HCT116 (cell line): ENCODE measurements at regions not wholly inside any gene's neighbourhood (a gene's known extent, or its start where the extent isn't known, plus 50 kb on each side); places are given as distances from the start of the nearest gene placed in this dataset.

Experiments
- ATAC-seq: fragments of 200-7000 bp; cut with Tn5 transposase; 2 replicates; pipeline ENCODE4 v1.9.1; 2020; ENCODE audit warnings: mild to moderate bottlenecking, moderate library complexity
- BruUV-seq: library from RNA; stranded (reverse); fragments of 400-500 nt; replicated peaks from 2 replicates; lab custom pipeline; 2021; lab: Mats Ljungman, UMichigan
- CTCF ChIA-PET: fragments of 300-600 bp; sonication (Branson Sonifier 250); formaldehyde crosslinking; loops from one replicate; lab custom pipeline; 2021; ENCODE audit warnings: antibody characterized with exemption; lab: Charles Lee
- POLR2A ChIA-PET: fragments of 300-600, 350-600 bp; sonication (Branson Sonifier 250); formaldehyde crosslinking; loops from one replicate; lab custom pipeline; 2021; ENCODE audit warnings: antibody characterized with exemption; lab: Charles Lee
- RAD21 ChIA-PET, 2 experiments: fragments of 300-600 bp; sonication (Branson Sonifier 250); formaldehyde crosslinking; loops; one replicate each; lab custom pipeline; 2023; ENCODE audit warnings: low total read pairs in 2 of 2; ENCODE audit not compliant: uncharacterized antibody in 2 of 2, unreplicated experiment in 2 of 2, low non-redundant PET in 1 of 2; lab: Charles Lee
- DNase-seq: peaks from one replicate; pipeline ENCODE4 v3.0.0-alpha.2; 2010; ENCODE audit warnings: low read depth, low spot score
- H2AFZ ChIP-seq: fragments of 200-600 bp; shearing (Covaris generic), sonication (generic); 2 replicates; pipeline ENCODE4 v1.6.1; 2017; ENCODE audit warnings: low read depth, mixed run types, mixed read lengths, antibody characterized with exemption, low read length; ENCODE audit not compliant: poor library complexity, severe bottlenecking
- H3K27ac ChIP-seq: 2 replicates; pipeline ENCODE4 v1.5.1; 2012; ENCODE audit warnings: low read depth, low read length
- H3K27me3 ChIP-seq: fragments of 200-600 bp; sonication (generic); 2 replicates; pipeline ENCODE4 v1.6.1; 2016; ENCODE audit warnings: mixed run types, low read length, mixed read lengths; ENCODE audit not compliant: insufficient read depth
- H3K36me3 ChIP-seq, 2 experiments: fragments of 200-500 bp in 1 of 2; fragments of 200-600 bp in 1 of 2; sonication (Bioruptor generic) in 1 of 2; sonication (generic) in 1 of 2; 2 replicates each; pipeline versions ENCODE4 v1.5.1 to v1.6.1; 2014 to 2016; ENCODE audit warnings: low read length in 2 of 2, inconsistent platforms in 1 of 2, mixed read lengths in 1 of 2, mixed run types in 1 of 2; ENCODE audit not compliant: insufficient read depth in 2 of 2, control insufficient read depth in 1 of 2
- H3K4me1 ChIP-seq, 2 experiments: fragments of 200-600 bp in 1 of 2; sonication (generic) in 1 of 2; 2 replicates each; pipeline versions ENCODE4 v1.5.1 to v1.6.1; 2012 to 2017; ENCODE audit warnings: low read length in 2 of 2, inconsistent platforms in 1 of 2, mild to moderate bottlenecking in 1 of 2, mixed read lengths in 1 of 2, mixed run types in 1 of 2, moderate library complexity in 1 of 2; ENCODE audit not compliant: insufficient read depth in 2 of 2, control insufficient read depth in 1 of 2
- H3K4me2 ChIP-seq: fragments of 200-600 bp; sonication (generic); 2 replicates; pipeline ENCODE4 v1.6.1; 2017; ENCODE audit warnings: mixed run types, low read length, mixed read lengths
- H3K4me3 ChIP-seq, 2 experiments: fragments of 200-600 bp in 1 of 2; sonication (generic) in 1 of 2; replicated peaks in 1 of 2; 2 replicates each; pipeline ENCODE4 v1.5.1; 2011 to 2016; ENCODE audit warnings: low read length in 2 of 2, control low read depth in 1 of 2, low read depth in 1 of 2, mild to moderate bottlenecking in 1 of 2, mixed read lengths in 1 of 2, mixed run types in 1 of 2
- H3K79me2 ChIP-seq: fragments of 200-600 bp; sonication (generic); 2 replicates; pipeline ENCODE4 v1.6.1; 2017; ENCODE audit warnings: mild to moderate bottlenecking, mixed run types, low read length, moderate library complexity, mixed read lengths; ENCODE audit not compliant: insufficient read depth
- H3K9ac ChIP-seq: fragments of 200-600 bp; sonication (generic); 2 replicates; pipeline ENCODE4 v1.6.1; 2016; ENCODE audit warnings: low read length, mixed read lengths
- H3K9me2 ChIP-seq: fragments of 200-600 bp; sonication (generic), shearing (Covaris generic); 2 replicates; pipeline ENCODE4 v1.6.1; 2017; ENCODE audit warnings: mixed run types, mild to moderate bottlenecking, moderate library complexity; ENCODE audit not compliant: insufficient read depth
- H3K9me3 ChIP-seq, 2 experiments: fragments of 200-500 bp in 1 of 2; fragments of 200-600 bp in 1 of 2; sonication (Bioruptor generic) in 1 of 2; sonication (generic) in 1 of 2; 2 replicates each; pipeline ENCODE4 v1.6.1; 2014 to 2017; ENCODE audit warnings: low read length in 2 of 2, mixed read lengths in 2 of 2, inconsistent platforms in 1 of 2, low read depth in 1 of 2, mild to moderate bottlenecking in 1 of 2, mixed run types in 1 of 2, moderate library complexity in 1 of 2; ENCODE audit not compliant: control insufficient read depth in 1 of 2, insufficient read depth in 1 of 2
- H4K20me1 ChIP-seq: fragments of 200-600 bp; sonication (generic), shearing (Covaris generic); 2 replicates; pipeline ENCODE4 v1.6.1; 2017; ENCODE audit warnings: mixed run types, mild to moderate bottlenecking, moderate library complexity; ENCODE audit not compliant: insufficient read depth
- CEBPB ChIP-seq: IDR thresholded peaks from 2 replicates; pipeline ENCODE4 v1.6.1; 2012; ENCODE audit warnings: low read depth
- CTCF ChIP-seq, 3 experiments: fragments of 200-600 bp in 1 of 3; sonication (generic) in 1 of 3; IDR thresholded peaks in 2 of 3; conservative IDR thresholded peaks in 1 of 3; 2 replicates each; pipeline ENCODE4 v1.5.1; 2012 to 2017; ENCODE audit warnings: low read depth in 2 of 3, low read length in 2 of 3, antibody characterized with exemption in 1 of 3, borderline replicate concordance in 1 of 3, control low read depth in 1 of 3, mild to moderate bottlenecking in 1 of 3, mixed read lengths in 1 of 3, mixed run types in 1 of 3, moderate library complexity in 1 of 3; ENCODE audit not compliant: insufficient read depth in 1 of 3
- EZH2 ChIP-seq: fragments of 200-600 bp; sonication (generic); IDR thresholded peaks from 2 replicates; pipeline ENCODE4 v1.6.1; 2017; ENCODE audit warnings: antibody characterized with exemption, mixed run types
- JUND ChIP-seq: IDR thresholded peaks from 2 replicates; pipeline ENCODE4 v1.6.1; 2012
- POLR2A ChIP-seq: IDR thresholded peaks from 2 replicates; pipeline ENCODE4 v1.7.0; 2011; ENCODE audit warnings: borderline replicate concordance; ENCODE audit not compliant: insufficient read depth, insufficient read length; ENCODE audit errors: extremely low read depth
- RAD21 ChIP-seq: IDR thresholded peaks from 2 replicates; pipeline ENCODE4 v1.6.1; 2012; ENCODE audit warnings: low read depth, mild to moderate bottlenecking
- REST ChIP-seq: IDR thresholded peaks from 2 replicates; pipeline ENCODE4 v1.6.1; 2012; ENCODE audit warnings: low read depth
- SIN3A ChIP-seq: IDR thresholded peaks from 2 replicates; pipeline ENCODE4 v1.6.1; 2012; ENCODE audit warnings: low read depth
- SP1 ChIP-seq: IDR thresholded peaks from 2 replicates; pipeline ENCODE4 v1.6.1; 2012; ENCODE audit warnings: low read depth
- TCF7L2 ChIP-seq: IDR thresholded peaks from 2 replicates; pipeline ENCODE4 v1.7.0; 2011; ENCODE audit warnings: borderline replicate concordance, inconsistent platforms; ENCODE audit not compliant: insufficient read depth, insufficient read length; ENCODE audit errors: extremely low read depth
- YY1 ChIP-seq: IDR thresholded peaks from 2 replicates; pipeline ENCODE4 v1.6.1; 2011; ENCODE audit warnings: low read length, low read depth, moderate library complexity, mild to moderate bottlenecking; ENCODE audit not compliant: insufficient replicate concordance; ENCODE audit errors: extremely low read depth
- ZFX ChIP-seq: fragments of 450-650 bp; IDR thresholded peaks from 2 replicates; pipeline ENCODE4 v1.6.1; 2017
- intact Hi-C: fragments of 100-400 bp; cut with micrococcal nuclease; formaldehyde crosslinking; loops from 2 replicates; pipeline ENCODE4 v1.10.0; 2022

GRCh38 chr12:102603021-102603420 is 122.7 kb upstream of the IGF1 start:
- no peak overlapping the region for H3K9ac ChIP-seq
- H3K4me1 ChIP-seq, result no peaks in the 10 kb centered on the region
- H2AFZ ChIP-seq, result no peak overlapping the region
- RAD21 ChIA-PET, result no interaction called here
- DNase-seq (no peak), ATAC-seq (no peak)
- no peaks in the 10 kb centered on the region for H3K9me3 ChIP-seq
- TF ChIP-seq RAD21 (no peak), JUND (no peak), CTCF (IDR thresholded peaks at IDR 0.05 in 2 of 3, conservative IDR thresholded peaks at IDR 0.05 in 1 of 3; ENCODE audit: borderline replicate concordance in 1 of 3, insufficient read depth in 1 of 3, low read depth in 2 of 3, low read length in 2 of 3) (no peak), POLR2A (no peak), SIN3A (no peak), CEBPB (no peak), SP1 (no peak), YY1 (no peak), TCF7L2 (no peak), REST (no peak), EZH2 (no peak), ZFX (no peak)
- no peak overlapping the region for H3K4me2 ChIP-seq
- intact Hi-C loops, result no loop called here
- POLR2A ChIA-PET, result no interaction called here
- H3K79me2 ChIP-seq, result no peaks in the 10 kb centered on the region
- no TSS peak for BruUV-seq
- no peaks in the 10 kb centered on the region for H3K9me2 ChIP-seq
- no peaks in the 10 kb centered on the region for H4K20me1 ChIP-seq
- no peak overlapping the region for H3K27ac ChIP-seq
- CTCF ChIA-PET, result no interaction called here
- no peak overlapping the region for H3K4me3 ChIP-seq
- H3K36me3 ChIP-seq, result no peaks in the 10 kb centered on the region; a peak in 1 of 4 replicates
- H3K27me3 ChIP-seq, result peaks cover 14% of the 10 kb centered on the region; the same call in 1 of the 2 replicates
